GOT3 (cell line): ENCODE measurements at regions not wholly inside any gene's neighbourhood (a gene's known extent, or its start where the extent isn't known, plus 50 kb on each side); places are given as distances from the start of the nearest gene placed in this dataset.
"Not testable (repeated sequence)": the region's sequence is repeated elsewhere in the genome, so short reads cannot be mapped to it uniquely, and the experiment has no call there.

Experiments used
- DNase-seq: peaks from one replicate; lab custom pipeline; 2025; ENCODE audit warnings: mixed read lengths; lab: John Stamatoyannopoulos, UW

DNA sequence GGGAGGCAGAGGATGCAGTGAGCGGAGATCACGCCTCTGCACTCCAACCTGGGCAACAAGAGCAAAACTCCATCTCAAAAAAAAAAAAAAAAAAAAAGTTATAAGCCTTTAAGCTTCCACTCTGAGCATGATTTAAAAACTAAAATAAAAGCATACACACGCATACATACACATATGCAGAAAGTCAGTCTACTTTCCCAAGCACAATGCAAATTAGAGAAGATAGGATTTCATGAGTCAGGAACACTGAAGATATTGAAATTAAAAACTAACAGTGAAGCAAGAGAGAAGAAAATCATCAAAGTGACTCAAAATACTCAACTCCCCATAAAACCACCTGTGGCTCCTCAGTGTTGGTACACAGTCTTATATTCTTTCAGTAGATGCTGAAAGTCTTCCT is 1009.5 kb upstream of the WWC1 start:
- DNase-seq = no peak

DNA sequence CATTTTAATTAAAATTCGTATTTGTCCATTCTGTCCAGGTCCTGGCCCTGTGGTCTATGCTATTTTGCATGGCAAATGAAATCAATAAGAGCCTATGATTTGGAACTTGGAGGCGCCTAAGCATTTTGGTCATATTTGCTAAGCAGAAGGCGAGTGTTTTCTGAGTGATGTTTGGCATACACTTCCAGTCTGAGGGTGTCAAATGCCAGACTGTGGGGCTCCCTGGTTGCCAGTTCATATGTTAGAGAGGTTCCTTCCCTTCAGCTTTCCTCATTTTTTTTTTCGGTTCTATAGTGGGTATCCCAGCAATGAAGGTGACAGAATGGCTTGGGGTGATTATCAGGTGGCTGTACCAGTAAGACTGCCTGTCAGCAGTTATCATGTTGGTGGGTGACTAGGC is 1007.8 kb upstream of the WWC1 start:
- DNase-seq = no peak

DNA sequence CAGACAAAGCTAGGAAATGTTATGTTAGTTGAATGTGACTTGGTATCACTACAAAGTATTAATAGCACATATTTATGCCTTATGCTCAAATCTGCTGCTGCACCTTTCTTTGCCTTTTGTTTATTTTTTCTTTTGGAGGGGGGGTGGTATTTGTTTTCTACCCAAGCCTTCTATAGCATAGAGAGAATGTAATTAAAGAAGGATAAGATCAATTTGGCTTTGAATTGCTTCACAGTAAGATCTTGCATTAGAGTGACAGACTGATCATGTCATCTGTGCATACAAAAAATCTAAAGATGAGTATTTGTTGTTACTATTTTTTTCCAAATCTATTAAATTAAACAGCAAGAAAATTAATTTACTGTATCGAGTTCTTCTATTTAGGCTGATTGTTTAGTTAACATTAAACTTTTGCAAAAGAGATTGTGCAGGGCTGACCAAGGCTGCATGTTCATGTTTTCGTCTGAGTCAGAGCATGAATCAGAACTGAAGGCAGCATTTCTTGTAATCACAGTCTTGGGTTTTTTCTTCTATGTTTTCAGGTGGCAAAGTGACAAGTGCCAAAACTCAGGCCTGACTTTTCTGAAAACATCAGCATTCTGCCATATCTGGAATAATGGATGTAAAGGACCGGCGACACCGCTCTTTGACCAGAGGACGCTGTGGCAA is 1007.1 kb upstream of the WWC1 start:
- no peak for DNase-seq

DNA sequence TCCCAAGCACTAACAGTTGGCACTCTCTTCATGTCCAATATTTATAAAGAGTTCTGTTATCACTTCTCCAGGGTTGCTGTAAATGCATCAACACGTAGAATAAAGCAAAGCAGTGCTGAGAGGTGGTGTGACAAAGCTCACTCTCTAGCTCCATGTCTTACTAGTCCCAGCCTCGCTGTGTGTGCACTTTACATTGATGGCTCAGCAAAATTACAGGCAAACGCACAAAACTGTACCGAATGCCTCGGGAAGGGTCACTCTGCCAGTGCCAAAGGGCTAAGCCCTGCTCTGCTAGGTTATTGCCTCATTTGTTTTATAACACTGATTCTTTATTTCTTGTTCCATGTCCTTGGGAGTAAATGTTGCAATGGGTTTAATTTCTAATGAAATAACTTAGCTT is 1005.9 kb upstream of the WWC1 start:
- DNase-seq = no peak

DNA sequence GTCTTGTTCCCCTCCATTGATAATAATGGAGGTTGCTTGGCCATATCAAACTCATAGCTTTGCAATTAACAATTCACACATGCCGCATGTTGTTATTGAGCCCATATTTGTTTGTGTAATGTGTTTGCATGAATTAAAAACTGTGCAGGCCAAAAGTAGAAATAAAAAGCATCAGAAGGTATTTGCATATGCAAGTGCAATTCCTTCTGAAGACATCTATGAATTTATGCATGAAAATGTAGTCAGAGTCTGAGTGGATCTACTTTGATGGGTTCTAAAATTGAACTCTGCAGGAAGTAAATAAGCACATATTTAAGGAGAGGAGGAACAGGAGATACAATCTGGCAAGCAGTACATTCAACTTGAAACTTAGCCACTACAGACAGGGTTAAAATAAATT is 1004.6 kb upstream of the WWC1 start:
- DNase-seq = no peak

DNA sequence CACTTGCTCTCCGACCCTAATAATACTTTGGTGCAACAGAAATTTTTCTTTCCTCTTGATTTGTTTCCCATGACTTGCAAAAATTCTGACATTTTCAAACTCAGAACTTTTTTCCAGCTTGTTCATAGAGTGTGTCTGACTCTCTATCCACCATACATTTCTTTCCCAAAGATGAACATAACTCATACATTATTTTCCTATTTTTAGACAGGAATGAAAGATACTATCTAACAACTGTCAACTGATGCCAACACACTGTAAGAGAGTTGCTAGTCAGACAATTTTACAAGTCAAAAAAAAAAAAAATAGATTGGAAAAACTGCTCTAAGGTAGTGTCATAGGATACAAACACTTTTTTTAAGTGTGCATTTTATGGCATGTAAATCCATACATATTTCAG is 1001.0 kb upstream of the WWC1 start:
- DNase-seq = no peak

DNA sequence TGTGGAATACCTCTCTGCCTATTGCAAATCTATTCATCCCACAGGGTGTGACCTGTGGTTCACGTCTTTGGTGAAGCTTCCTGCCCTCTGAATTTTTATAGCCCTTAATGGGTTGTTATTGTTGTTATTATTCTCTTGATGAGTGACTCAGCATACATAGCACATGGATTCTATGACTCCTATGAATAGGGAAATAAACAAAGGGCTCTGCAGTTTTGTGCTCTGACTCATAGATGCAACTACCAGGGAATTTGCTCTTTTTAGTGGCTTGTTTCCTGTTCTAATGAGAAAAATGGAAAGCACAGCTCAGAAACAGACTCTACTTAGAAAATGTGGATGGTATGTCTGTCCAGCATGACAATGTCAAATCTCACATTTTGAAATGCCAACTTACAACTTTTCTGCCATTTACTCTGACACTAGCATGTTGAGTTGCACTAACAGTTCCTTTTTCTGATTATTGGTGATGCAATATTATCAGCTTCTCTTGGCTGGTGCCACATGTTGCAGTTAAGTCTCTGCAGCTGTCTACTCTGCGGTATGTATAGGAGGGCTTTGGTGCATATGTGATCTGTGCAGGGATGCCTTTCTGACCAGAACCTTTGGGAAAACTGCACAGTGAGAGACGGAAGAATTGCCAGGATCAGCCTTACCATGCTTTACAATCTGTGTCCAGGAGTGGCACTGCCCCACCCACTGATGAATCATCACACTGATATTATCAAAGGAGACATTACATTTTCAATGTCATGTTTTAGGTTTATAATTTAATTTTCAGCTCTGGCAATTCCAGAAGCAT is 996.4 kb upstream of the WWC1 start:
- no peak for DNase-seq

DNA sequence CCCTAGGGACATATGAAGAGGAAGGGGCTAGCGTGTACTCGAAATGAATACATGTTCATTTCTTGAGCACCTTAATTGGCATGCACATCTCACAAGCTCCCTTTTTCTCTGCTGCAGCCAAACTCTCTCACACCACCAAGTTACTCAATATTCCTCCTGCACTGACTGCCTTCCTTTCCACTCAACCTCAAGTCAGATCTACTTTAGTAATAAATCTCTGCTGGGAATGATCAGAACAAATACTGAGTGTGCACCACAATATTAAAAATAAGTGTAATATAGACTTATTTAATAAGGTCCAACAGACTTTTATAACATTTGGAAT is 995.8 kb upstream of the WWC1 start:
- no peak for DNase-seq

DNA sequence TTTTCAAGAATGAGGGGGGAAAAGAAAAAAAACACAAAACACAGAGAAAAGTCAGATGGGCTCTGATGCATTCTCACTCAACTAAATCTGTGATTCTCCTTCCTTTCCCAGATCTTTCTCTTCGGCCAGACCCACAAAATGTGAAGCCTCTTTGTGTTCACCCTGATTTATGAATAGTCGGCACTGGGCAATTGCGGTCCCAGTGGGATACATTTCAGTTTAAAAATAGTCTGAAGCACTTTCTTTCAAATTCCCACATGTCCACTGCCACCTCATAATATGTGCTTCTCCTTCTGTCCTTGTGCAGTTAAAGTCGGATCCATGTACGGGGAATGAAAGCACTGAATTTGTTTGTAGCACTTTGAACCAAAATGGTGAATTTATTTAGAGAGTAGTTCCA is 995.4 kb upstream of the WWC1 start:
- no peak for DNase-seq

DNA sequence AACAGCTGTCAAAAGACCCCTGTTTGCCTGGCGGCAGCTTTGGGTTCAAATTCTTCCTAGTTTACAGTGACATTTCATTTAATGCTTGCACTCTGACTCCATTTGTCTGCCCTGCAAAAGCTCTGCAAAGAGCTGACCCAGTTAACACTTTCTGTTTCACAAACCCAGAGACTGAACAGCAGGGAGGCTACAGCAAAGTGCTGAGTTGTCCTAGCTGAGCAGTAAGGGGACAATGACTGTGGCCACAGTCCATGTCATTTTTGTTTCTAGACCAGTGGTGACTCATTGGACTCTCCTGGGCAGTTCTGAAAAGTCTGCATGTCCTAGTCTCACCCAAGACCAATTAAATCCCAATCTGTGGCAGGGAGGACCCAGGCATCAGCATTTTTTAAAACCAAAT is 994.8 kb upstream of the WWC1 start:
- no peak for DNase-seq

DNA sequence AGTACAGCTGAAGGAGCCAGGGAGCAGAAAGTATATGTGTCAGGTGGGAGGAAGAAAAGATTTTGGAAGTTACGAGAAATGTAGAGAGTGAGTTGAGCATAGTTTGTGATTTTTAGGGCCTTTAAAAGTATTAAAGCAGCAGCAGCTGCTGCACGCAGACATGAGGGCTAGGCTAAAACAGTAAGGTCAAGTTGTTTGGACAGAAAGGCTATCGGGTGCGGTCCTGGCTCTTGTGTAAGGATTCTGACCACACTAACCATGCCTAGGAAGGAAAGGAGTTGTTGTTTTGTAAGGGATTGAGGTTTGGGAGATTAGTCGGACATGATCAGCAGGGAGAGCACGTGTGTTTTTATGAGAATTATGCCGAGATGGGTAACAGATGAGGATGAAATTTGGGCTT is 991.6 kb upstream of the WWC1 start:
- DNase-seq = not testable (repeated sequence)

DNA sequence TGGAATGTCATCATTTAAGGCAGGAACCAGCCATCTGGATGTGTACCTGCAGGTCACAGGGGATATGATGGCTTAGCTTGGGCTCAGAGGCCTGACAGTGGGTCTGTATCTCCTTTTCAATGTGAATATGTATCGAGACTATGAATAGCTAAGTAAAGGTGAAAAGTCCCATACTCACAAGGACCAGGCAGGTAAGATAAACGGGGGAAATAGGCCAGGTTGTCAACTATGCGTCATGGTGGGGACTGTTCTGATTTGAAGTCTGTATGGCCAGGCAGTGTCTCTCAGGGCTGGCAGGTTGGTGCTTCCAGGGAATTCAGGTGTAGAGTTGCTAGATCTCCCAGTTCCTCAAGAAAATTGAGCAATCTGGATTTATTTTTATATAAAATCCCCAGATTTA is 987.9 kb upstream of the WWC1 start:
- DNase-seq = no peak

DNA sequence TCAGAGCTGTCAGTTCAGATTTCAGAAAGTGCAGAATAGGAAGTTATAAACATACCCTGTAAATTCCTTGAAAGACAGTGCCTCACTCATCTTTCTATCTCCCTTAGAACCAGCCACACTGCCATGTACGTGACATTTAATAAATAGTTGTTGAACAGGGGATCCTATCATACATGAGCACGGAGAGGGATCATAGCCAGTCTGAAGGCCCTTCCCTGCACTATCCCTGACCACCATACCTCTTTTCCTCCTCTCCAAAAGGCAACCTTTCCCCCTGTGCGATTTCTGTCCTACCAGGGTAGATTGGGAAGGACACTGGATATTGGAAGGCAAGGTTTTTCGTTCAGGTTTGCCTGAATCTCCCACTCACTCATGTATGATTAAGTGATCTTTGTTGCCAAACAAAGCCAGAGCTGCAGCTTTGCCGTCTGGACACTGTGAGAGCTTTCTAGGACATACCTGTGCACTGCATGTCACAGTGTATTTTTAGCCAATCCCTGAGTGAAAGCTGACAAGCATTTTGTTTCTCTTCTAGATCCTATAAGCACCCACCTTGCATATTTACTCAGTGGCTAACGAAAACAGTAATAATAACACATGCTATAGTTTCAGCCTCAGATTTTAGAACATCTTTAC is 986.5 kb upstream of the WWC1 start:
- no peak for DNase-seq

DNA sequence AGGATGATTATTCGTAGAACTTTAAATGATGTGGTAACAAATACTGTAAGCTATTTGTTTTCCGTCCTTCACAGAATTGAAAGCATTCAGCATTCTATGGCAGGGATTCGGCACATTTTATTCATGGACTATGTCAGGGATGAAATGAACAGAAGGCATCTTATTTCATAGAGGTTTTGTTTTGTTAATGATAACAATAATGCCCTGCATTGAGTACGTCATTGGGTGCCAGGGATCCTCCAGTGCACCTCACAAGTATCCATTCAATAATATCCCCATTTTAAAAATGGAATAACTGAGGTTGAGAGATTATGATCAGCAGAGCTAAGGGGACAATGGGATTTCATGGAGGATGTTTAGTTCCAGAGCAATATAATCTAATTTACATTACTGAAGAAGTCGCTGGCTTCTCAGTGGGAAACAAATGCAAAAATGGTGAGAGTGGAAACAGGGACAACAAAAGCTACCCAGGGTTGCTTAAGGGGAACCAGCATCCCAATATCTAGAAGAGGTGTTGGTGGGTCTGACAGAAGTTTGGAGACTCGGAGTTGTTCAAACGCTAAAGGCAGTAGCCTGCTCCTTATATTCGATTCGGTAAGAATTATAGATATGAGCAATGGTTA is 985.7 kb upstream of the WWC1 start:
- DNase-seq = no peak

DNA sequence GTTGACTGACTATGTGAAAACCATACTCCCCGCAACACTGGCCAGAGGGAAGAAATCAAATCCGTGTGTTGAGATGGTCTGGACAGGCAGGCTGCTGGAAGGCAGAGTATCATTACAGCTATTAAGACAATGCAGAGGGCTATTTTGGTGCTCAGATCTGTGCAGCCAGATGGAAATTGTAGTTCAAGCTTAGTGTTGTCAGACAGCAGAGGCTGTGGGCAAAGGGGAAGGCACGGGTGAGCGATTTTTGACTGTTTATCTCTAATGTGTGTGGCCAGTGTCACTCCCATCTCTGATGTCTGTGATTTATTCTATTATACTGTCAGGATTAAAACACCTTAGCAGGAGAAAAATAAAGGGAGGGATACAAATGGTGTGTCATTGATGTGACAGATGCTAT is 984.4 kb upstream of the WWC1 start:
- DNase-seq = no peak

DNA sequence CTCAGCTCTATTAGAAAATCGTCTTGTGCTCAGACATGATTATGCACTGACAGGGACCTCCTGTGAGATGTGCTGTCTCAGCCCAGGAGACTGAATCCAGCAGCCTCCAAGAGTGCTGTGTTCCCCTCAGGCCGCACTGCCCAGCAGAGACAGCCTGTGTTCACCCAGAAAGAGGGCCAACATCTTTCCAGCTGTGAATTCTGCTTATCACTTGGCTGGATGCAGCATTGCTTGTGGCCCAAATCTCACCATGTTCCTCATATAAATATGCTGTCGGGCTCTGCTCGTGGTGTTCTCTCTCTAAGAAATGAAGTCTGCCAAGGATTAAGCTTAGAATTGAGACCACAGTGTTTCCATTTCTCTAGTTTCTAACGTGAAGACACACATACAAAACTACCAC is 983.0 kb upstream of the WWC1 start:
- DNase-seq = no peak

DNA sequence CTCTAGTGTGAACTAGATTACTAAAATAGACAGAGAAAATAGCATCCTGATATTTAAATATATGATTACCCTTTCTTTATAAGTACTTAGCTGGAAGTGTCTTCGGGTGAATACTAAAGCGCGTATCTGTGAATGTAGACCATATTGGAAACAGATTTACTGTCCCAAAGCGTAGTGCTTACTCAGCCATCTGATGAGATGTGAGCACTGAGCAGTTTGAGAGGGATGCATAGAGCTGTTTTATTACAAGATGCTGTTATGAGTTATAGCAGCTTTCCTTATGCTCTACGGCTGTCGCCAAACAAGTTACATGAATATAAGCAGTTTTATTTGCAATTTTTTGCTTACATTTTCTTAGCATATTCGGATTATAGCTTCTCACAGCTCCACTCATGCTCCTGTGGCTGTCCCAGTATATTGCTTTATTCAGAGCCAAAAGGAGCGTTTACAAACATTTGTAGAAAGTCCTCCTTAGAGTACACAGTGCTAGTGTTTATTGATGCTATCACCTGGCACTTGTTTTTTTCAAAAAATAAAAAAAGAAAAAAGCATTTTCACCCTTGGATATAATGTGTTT is 981.4 kb upstream of the WWC1 start:
- DNase-seq = no peak

DNA sequence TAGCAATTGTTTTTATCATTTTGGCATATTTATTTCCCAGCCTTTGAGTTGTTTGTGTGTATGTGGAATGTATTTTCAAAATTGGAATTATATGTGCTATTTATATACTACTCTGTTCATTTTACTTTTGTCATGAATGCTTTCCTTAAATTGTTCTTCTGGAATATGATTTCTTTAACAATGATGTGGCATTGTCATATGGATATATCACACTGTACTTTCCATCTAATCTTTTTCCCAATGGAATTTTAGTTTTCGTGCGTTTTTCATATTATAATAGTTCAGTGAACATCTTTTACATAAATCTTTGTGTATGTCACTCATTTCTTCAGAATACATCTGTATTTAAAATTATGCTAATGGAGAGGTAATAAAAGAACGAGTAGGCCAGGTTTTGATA is 980.1 kb upstream of the WWC1 start:
- DNase-seq = no peak

DNA sequence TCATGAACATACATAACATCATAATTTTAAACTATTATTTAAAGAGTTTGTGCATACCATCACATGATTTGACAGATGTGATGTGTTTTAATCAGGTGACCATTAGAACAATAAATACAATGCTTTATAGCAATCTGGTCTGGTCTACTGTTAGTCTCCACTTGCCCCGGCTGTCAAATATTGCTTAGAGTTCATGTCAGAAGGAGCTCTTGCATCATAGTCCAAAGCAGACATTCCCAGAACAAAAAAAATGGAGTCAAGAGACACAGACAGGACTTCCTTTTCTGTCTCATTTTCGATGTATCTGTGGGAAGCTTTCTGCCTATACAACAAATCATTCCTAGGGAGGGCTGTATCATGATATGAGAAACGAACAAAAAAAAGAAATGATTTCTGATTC is 979.2 kb upstream of the WWC1 start:
- DNase-seq = no peak

DNA sequence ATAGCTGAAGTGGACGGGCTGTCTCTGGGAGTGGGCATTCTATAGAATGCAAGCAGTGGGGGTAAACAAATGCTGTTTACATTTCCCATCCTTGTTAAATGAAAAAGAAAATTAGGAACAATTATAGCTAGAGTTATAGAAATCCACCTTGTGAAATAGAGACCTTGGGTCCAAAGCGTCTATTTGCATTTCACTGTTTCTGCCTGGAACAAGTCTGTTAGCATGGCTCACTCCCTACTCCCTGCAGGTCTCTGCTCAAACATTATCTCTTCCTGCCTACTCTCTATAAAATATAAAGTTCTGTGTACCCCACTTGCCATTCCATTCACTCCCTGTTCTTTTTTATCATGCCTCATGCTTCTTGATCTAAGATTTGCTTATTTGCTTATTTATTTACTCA is 975.7 kb upstream of the WWC1 start:
- no peak for DNase-seq

DNA sequence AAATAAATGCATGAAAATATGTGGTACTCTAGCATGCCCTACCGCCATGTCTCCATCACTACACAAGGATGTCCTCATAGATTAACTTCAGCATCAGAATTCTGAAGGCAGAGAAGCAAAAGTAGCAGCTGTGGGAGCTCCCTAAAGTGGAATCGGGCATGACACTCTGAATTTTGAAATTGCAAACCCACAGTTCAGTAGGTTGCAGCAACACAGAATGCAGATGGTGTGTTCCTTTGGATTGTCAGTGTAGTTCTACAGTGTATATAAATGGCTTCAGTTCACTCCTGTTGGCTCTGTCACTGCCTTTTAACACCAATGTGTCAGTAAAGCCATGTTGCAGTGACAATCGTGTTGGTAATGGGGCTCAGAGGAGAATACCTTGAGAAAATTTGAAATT is 973.6 kb upstream of the WWC1 start:
- no peak for DNase-seq

DNA sequence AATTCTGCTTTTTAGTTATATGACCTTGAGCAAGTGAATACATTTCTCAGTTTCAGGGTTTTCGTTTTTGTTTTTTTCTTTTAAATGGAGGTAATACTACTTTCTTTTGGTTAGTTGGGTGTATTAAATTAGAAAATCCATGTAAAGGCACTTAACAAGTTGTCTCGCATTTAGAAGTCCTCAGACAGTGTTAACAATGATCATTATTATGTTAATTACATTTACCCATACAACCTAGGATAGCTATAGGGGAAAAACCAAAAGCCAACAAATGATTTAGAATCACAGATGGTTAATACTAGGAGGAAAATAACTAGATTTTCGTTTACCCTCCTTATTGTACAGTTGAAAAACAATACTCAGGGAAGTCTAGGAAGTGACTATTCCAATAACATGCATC is 972.2 kb upstream of the WWC1 start:
- no peak for DNase-seq

DNA sequence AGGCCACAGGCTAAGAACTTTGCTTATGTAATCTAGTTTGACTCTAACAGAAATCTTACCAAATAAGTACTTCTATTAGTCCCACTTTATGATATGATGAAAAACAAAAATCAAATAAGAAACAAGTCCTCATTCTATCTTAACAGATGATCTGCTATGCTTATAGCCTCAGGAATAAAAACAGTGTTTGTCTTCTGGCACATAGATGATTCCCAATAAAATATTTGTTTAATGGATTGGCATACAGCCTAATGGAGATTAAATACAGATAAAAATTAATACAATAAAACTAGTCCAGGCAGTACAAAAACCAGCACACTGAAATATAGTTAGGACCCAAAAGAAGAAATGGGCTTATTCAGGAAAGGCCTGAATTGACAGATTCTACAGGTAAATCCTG is 971.4 kb upstream of the WWC1 start:
- no peak for DNase-seq
